CD14-positive monocyte (primary cell): ENCODE measurements at regions not wholly inside any gene's neighbourhood (a gene's known extent, or its start where the extent isn't known, plus 50 kb on each side); places are given as distances from the start of the nearest gene placed in this dataset.

ENCODE experiments used
- DNase-seq, 3 donors: peaks; one replicate each; pipeline ENCODE4 v3.0.0-alpha.2; 2011 to 2022
- H2AFZ ChIP-seq: 2 replicates; pipeline ENCODE4 v1.6.0; 2012; ENCODE audit warnings: mild to moderate bottlenecking, low read depth, low read length, inconsistent platforms; ENCODE audit not compliant: insufficient read depth, poor library complexity, severe bottlenecking
- H3K27ac ChIP-seq, 2 donors: 1 replicate in 1 of 2; 2 replicates in 1 of 2; pipeline ENCODE4 v1.5.1; 2012 to 2013; ENCODE audit warnings: low read length in 2 of 2, control low read depth in 1 of 2, inconsistent platforms in 1 of 2, low read depth in 1 of 2, mild to moderate bottlenecking in 1 of 2
- H3K27me3 ChIP-seq, 2 donors: one replicate each; pipeline versions ENCODE4 v1.6.0 to v1.6.1; 2011 to 2013; ENCODE audit warnings: low read length in 2 of 2; ENCODE audit not compliant: control insufficient read depth in 2 of 2, insufficient read depth in 2 of 2
- H3K36me3 ChIP-seq, 2 donors: replicated peaks in 1 of 2; 1 replicate in 1 of 2; 2 replicates in 1 of 2; pipeline versions ENCODE4 v1.5.1 to v1.6.1; 2012 to 2013; ENCODE audit warnings: low read length in 2 of 2, control low read depth in 1 of 2, inconsistent platforms in 1 of 2, mild to moderate bottlenecking in 1 of 2; ENCODE audit not compliant: insufficient read depth in 2 of 2, control insufficient read depth in 1 of 2
- H3K4me1 ChIP-seq, 2 donors: 1 replicate in 1 of 2; 2 replicates in 1 of 2; pipeline versions ENCODE4 v1.5.1 to v1.6.1; 2012 to 2013; ENCODE audit warnings: low read length in 2 of 2, control low read depth in 1 of 2, inconsistent platforms in 1 of 2, mild to moderate bottlenecking in 1 of 2, moderate library complexity in 1 of 2; ENCODE audit not compliant: insufficient read depth in 2 of 2, control insufficient read depth in 1 of 2
- H3K4me2 ChIP-seq: replicated peaks from 2 replicates; pipeline ENCODE3; 2012; ENCODE audit warnings: low read length, moderate library complexity, mild to moderate bottlenecking; ENCODE audit not compliant: poor library complexity, severe bottlenecking; ENCODE audit errors: extremely low read depth
- H3K4me3 ChIP-seq, 3 experiments: fragments of 200-600 bp in 1 of 3; sonication (generic) in 1 of 3; replicated peaks in 1 of 3; 1 replicate in 2 of 3; 2 replicates in 1 of 3; pipeline ENCODE4 v1.5.1; 2011 to 2013; ENCODE audit warnings: low read length in 3 of 3, mild to moderate bottlenecking in 3 of 3, control low read depth in 2 of 3, low read depth in 2 of 3, inconsistent platforms in 1 of 3, moderate library complexity in 1 of 3
- H3K79me2 ChIP-seq: 2 replicates; pipeline ENCODE4 v1.6.0; 2012; ENCODE audit warnings: mild to moderate bottlenecking, control low read depth, inconsistent platforms, low read length, moderate library complexity; ENCODE audit not compliant: insufficient read depth
- H3K9ac ChIP-seq: 2 replicates; pipeline ENCODE4 v1.6.0; 2017; ENCODE audit warnings: low read length, mild to moderate bottlenecking; ENCODE audit not compliant: insufficient read depth, poor library complexity, severe bottlenecking
- H3K9me3 ChIP-seq, 2 donors: replicated peaks in 1 of 2; 1 replicate in 1 of 2; 2 replicates in 1 of 2; pipeline versions ENCODE4 v1.5.1 to v1.6.1; 2012 to 2013; ENCODE audit warnings: low read length in 2 of 2, control low read depth in 1 of 2; ENCODE audit not compliant: control insufficient read depth in 1 of 2, insufficient read depth in 1 of 2
- H4K20me1 ChIP-seq: 2 replicates; pipeline ENCODE4 v1.6.0; 2012; ENCODE audit warnings: mild to moderate bottlenecking, low read length, control low read depth, moderate library complexity; ENCODE audit not compliant: insufficient read depth
- H3K27ac Mint-ChIP-seq, 7 donors: one replicate each; pipeline ENCODE4 v1.8.0; 2020; ENCODE audit warnings: mild to moderate bottlenecking in 7 of 7, mixed read lengths in 7 of 7, moderate library complexity in 6 of 7, inconsistent platforms in 2 of 7
- H3K27me3 Mint-ChIP-seq, 3 donors: one replicate each; pipeline ENCODE4 v1.8.0; 2021 to 2022; ENCODE audit warnings: low read depth in 3 of 3, mild to moderate bottlenecking in 3 of 3, mixed read lengths in 3 of 3, moderate library complexity in 3 of 3, inconsistent platforms in 1 of 3
- H3K36me3 Mint-ChIP-seq, 2 donors: one replicate each; pipeline ENCODE4 v1.8.0; 2020; ENCODE audit warnings: mixed read lengths in 2 of 2, inconsistent platforms in 1 of 2, mild to moderate bottlenecking in 1 of 2
- H3K4me1 Mint-ChIP-seq: one replicate; pipeline ENCODE4 v1.8.0; 2020; ENCODE audit warnings: mild to moderate bottlenecking, mixed read lengths
- H3K4me3 Mint-ChIP-seq, 2 donors: one replicate each; pipeline ENCODE4 v1.8.0; 2020; ENCODE audit warnings: mild to moderate bottlenecking in 2 of 2, mixed read lengths in 2 of 2, moderate library complexity in 1 of 2
- H3K9me3 Mint-ChIP-seq, 7 donors: one replicate each; pipeline ENCODE4 v1.8.0; 2020 to 2022; ENCODE audit warnings: mixed read lengths in 7 of 7, mild to moderate bottlenecking in 6 of 7, moderate library complexity in 6 of 7, inconsistent platforms in 2 of 7
- WGBS: methylation state at CpG from one replicate; pipeline ENCODE4 v1.1.5; 2013; ENCODE audit warnings: missing lambda C conversion rate; ENCODE audit not compliant: insufficient coverage; 5-methylcytosine and 5-hydroxymethylcytosine counted together
- intact Hi-C, 2 donors: fragments of 100-400 bp; cut with micrococcal nuclease; formaldehyde crosslinking; loops; one replicate each; pipeline versions ENCODE4 v1.15.0 to v1.15.1; 2023
- TF ChIP-seq, protein P1 (sequence below): fragments of 200-600 bp; IDR thresholded peaks from one replicate; pipeline ENCODE4 v1.8.0; 2022; ENCODE audit warnings: antibody characterized with exemption, mild to moderate bottlenecking

DNA sequence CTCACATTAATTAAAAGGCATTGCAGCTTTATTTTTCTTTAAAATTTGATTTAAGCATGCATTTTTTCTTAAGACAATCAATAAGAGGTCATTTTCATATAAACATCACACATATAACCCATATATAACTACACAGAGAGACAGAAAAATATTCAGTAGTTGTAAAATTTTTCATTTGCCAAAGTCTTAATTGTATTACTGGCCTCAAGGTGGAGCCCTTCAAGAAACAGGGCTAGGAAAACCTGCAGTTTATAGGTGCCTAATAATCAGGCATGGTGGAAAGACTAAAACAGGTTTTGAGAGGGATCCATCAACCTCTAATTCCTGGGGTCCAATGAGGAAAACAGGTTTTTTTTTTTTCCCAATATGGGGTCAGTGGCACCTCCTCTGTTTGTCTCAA lies 71.3 kb upstream of the ZNF804A start:
- H3K27ac Mint-ChIP-seq = no peak overlapping the region
- no peaks in the 10 kb centered on the region for H3K4me1 Mint-ChIP-seq
- Histone ChIP-seq H3K4me3 (no peak overlapping the region), H3K79me2 (no peaks in the 10 kb centered on the region), H4K20me1 (no peaks in the 10 kb centered on the region), H3K4me2 (no peak overlapping the region), H3K4me1 (no peaks in the 10 kb centered on the region), H3K27me3 (no peaks in the 10 kb centered on the region), H3K9ac (no peak overlapping the region), H3K27ac (no peak overlapping the region), H3K36me3 (no peaks in the 10 kb centered on the region), H2AFZ (no peak overlapping the region), H3K9me3 (peaks cover 42 to 55% of the 10 kb centered on the region in 2 donors)
- H3K27me3 Mint-ChIP-seq = peaks cover 0 to 5% (median 0%) of the 10 kb centered on the region in 3 donors
- H3K4me3 Mint-ChIP-seq = no peak overlapping the region
- H3K36me3 Mint-ChIP-seq = no peaks in the 10 kb centered on the region
- DNase-seq = no peak
- H3K9me3 Mint-ChIP-seq = peaks cover 23 to 50% (median 45%) of the 10 kb centered on the region in 7 donors
- TF ChIP-seq, protein P1, sequence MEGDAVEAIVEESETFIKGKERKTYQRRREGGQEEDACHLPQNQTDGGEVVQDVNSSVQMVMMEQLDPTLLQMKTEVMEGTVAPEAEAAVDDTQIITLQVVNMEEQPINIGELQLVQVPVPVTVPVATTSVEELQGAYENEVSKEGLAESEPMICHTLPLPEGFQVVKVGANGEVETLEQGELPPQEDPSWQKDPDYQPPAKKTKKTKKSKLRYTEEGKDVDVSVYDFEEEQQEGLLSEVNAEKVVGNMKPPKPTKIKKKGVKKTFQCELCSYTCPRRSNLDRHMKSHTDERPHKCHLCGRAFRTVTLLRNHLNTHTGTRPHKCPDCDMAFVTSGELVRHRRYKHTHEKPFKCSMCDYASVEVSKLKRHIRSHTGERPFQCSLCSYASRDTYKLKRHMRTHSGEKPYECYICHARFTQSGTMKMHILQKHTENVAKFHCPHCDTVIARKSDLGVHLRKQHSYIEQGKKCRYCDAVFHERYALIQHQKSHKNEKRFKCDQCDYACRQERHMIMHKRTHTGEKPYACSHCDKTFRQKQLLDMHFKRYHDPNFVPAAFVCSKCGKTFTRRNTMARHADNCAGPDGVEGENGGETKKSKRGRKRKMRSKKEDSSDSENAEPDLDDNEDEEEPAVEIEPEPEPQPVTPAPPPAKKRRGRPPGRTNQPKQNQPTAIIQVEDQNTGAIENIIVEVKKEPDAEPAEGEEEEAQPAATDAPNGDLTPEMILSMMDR = no peak
- intact Hi-C loops = no loop called here

DNA sequence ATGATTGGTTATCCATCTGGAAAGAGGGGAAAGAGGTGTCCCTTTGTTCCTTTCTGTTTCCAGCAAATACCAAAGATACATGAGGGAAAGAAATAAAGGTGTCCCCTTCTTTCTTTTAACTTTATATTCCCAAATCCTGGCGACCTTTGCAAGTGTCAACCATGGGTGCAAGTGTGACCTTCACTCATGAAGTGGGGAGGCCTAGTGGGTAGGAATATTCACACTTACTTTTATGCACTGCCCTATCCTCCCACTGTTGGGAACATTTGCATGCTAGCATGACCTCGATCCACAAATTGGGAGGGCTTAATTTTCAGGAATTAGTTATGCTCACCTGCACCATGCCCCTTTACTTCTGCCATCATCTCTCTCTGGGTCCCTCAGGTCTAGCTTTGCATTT lies 70.2 kb upstream of the ZNF804A start:
- Histone ChIP-seq H3K9ac (no peak overlapping the region), H3K4me3 (no peak overlapping the region), H3K27me3 (no peaks in the 10 kb centered on the region), H3K36me3 (no peaks in the 10 kb centered on the region), H4K20me1 (no peaks in the 10 kb centered on the region), H3K4me1 (no peaks in the 10 kb centered on the region), H3K4me2 (no peak overlapping the region), H3K9me3 (peaks cover 42 to 55% of the 10 kb centered on the region in 2 donors), H2AFZ (no peak overlapping the region), H3K79me2 (no peaks in the 10 kb centered on the region), H3K27ac (no peak overlapping the region)
- TF ChIP-seq, protein P1 = no peak
- DNase-seq = no peak
- Mint-ChIP-seq H3K27me3 (peaks cover 0 to 5% (median 0%) of the 10 kb centered on the region in 3 donors), H3K4me1 (no peaks in the 10 kb centered on the region), H3K9me3 (peaks cover 23 to 50% (median 45%) of the 10 kb centered on the region in 7 donors), H3K27ac (no peak overlapping the region), H3K36me3 (no peaks in the 10 kb centered on the region), H3K4me3 (no peak overlapping the region)
- 83% methylated on average over 1 of the region's 2 CpGs for WGBS
- intact Hi-C loops = no loop called here
